Gastroesophageal sphincter (tissue), 4 donors: ENCODE measurements at regions not wholly inside any gene's neighbourhood (a gene's known extent, or its start where the extent isn't known, plus 50 kb on each side); places are given as distances from the start of the nearest gene placed in this dataset.

Experiments used
- ATAC-seq: fragments of 150-250 bp; one replicate; pipeline ENCODE4 v1.9.1; 2016; ENCODE audit warnings: mild to moderate bottlenecking, moderate library complexity
- H3K27ac ChIP-seq, 4 donors: fragments of 200-600 bp; sonication (generic) in 3 of 4; 1 replicate in 3 of 4; 2 replicates in 1 of 4; pipeline ENCODE4 v1.5.1; 2016 to 2019
- H3K27me3 ChIP-seq: fragments of 200-600 bp; sonication (generic); one replicate; pipeline ENCODE4 v1.5.1; 2019
- H3K36me3 ChIP-seq, 2 donors: fragments of 200-600 bp; sonication (generic); one replicate each; pipeline ENCODE4 v1.5.1; 2019; ENCODE audit warnings: control low read depth in 1 of 2
- H3K4me1 ChIP-seq, 3 donors: fragments of 200-600 bp; sonication (generic); 1 replicate in 2 of 3; 2 replicates in 1 of 3; pipeline ENCODE4 v1.5.1; 2016 to 2019; ENCODE audit warnings: control low read depth in 2 of 3
- H3K4me3 ChIP-seq, 2 donors: fragments of 200-600 bp; sonication (generic); one replicate each; pipeline ENCODE4 v1.5.1; 2019; ENCODE audit warnings: mild to moderate bottlenecking in 1 of 2, moderate library complexity in 1 of 2
- H3K9me3 ChIP-seq, 3 donors: fragments of 200-600 bp; sonication (generic); one replicate each; pipeline ENCODE4 v1.5.1; 2017 to 2019; ENCODE audit warnings: control low read depth in 2 of 3
- CTCF ChIP-seq, 4 experiments: fragments of 200-600 bp in 2 of 4; fragments of 450-650 bp in 2 of 4; sonication (generic) in 1 of 4; IDR thresholded peaks; one replicate each; pipeline ENCODE4 v1.5.1; 2017 to 2019; ENCODE audit warnings: antibody characterized with exemption in 4 of 4, mild to moderate bottlenecking in 2 of 4, moderate library complexity in 2 of 4
- EP300 ChIP-seq: sonication (generic); formaldehyde crosslinking; IDR thresholded peaks from one replicate; pipeline ENCODE4 v1.6.1; 2017; ENCODE audit warnings: antibody characterized with exemption, mild to moderate bottlenecking
- POLR2A ChIP-seq, 2 donors: fragments of 450-650 bp; IDR thresholded peaks; one replicate each; pipeline ENCODE4 v1.6.1; 2017; ENCODE audit warnings: antibody characterized with exemption in 2 of 2, mild to moderate bottlenecking in 2 of 2, moderate library complexity in 1 of 2
- POLR2AphosphoS5 ChIP-seq: sonication (generic); formaldehyde crosslinking; IDR thresholded peaks from one replicate; pipeline ENCODE4 v1.6.1; 2017; ENCODE audit warnings: antibody characterized with exemption
- WGBS, 2 donors: methylation state at CpG; one replicate each; pipeline ENCODE4 v1.1.5; 2018; ENCODE audit warnings: low coverage in 1 of 2; 5-methylcytosine and 5-hydroxymethylcytosine counted together

DNA sequence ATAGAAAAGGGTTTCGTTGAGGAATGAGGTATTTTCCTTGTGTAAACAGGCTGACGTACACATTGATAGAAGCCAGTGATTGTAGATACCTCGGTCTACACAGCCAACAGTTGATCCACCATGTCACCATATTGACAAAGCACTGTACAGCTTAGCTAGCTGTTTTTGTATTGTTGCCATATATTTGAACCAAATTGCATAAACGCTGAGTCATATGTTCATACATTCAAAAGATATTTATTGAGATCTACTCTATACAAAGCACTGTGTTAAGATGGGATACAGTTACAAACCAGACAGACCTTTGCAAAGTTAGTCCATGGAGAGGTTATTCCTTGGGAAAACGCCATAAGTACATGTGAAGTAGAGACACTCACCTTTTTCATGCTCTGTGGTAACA lies 132.4 kb upstream of the ATP1B1 start:
- TF ChIP-seq POLR2A (IDR thresholded peaks at IDR 0.05) (no peak), CTCF (IDR thresholded peaks at IDR 0.05) (no peak), POLR2AphosphoS5 (no peak), EP300 (no peak)
- Histone ChIP-seq H3K27me3 (no peaks in the 10 kb centered on the region), H3K36me3 (no peaks in the 10 kb centered on the region), H3K9me3 (no peaks in the 10 kb centered on the region), H3K4me1 (peaks cover 0 to 11% (median 0%) of the 10 kb centered on the region in 3 donors), H3K4me3 (no peak overlapping the region), H3K27ac (no peak overlapping the region)
- no peak for ATAC-seq
- WGBS, 2 donors = 62 to 75% methylated on average over 5 of the region's 5 CpGs

- Histone ChIP-seq H3K4me1 (peaks cover 0 to 11% (median 0%) of the 10 kb centered on the region in 3 donors), H3K27me3 (no peaks in the 10 kb centered on the region)
Measured at GRCh38 chr1:168974611-168975010, 131.9 kb upstream of the ATP1B1 start.

DNA sequence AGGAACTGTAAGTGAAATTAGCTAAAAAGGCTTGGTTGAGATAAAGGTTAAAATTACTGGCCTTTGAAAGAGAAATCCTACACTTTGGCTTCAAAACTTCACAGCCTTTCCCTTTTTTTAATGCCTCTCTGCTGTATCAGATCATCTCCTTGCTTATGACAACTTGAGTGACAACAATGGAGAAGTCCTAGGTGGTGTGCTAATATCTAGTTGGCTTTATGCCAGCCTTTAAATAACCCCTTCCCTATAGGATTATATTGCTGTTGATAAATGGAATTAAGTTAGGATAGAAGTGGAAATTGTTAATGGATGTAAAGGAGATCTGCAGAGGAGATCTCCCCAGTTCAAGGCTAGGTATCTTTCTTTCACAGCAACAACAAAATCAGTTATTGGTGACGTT lies 130.2 kb upstream of the ATP1B1 start:
- WGBS, 2 donors = 89 to 100% methylated on average over 1 of the region's 1 CpG
- Histone ChIP-seq H3K4me1 (peaks cover 0 to 11% (median 0%) of the 10 kb centered on the region in 3 donors), H3K9me3 (no peaks in the 10 kb centered on the region), H3K27ac (no peak overlapping the region), H3K27me3 (no peaks in the 10 kb centered on the region), H3K36me3 (no peaks in the 10 kb centered on the region), H3K4me3 (no peak overlapping the region)
- no peak for ATAC-seq
- TF ChIP-seq POLR2AphosphoS5 (no peak), EP300 (no peak), CTCF (IDR thresholded peaks at IDR 0.05) (no peak), POLR2A (IDR thresholded peaks at IDR 0.05) (no peak)

More at GRCh38 chr1:168974611-168975010, 131.9 kb upstream of the ATP1B1 start:
- H3K27ac ChIP-seq = no peak overlapping the region
- no peak overlapping the region for H3K4me3 ChIP-seq
- ATAC-seq = no peak
- H3K9me3 ChIP-seq = no peaks in the 10 kb centered on the region
- H3K36me3 ChIP-seq = no peaks in the 10 kb centered on the region
- no peak for TF ChIP-seq CTCF (IDR thresholded peaks at IDR 0.05)
- TF ChIP-seq POLR2A (IDR thresholded peaks at IDR 0.05) = no peak
- TF ChIP-seq POLR2AphosphoS5 = no peak
- TF ChIP-seq EP300 = no peak

DNA sequence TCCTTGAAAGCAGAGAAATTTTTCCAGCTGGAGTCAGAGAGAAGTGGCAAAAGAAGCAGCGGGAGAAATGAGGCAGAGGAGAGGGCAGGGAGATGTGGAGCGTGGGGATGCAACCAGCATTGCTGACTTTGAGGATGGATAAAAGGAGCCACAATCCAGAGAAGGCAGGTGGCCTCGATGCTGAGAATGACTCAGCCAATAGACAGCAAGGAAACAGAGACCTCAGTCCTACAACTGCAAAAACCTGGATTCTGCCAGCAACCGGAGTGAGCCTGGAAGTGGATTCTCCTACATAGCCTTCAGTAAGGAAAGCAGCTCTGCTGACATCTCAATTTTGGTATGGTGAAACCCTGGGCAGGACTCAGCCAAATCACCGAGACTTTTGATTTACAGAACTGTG lies 128.9 kb upstream of the ATP1B1 start:
- TF ChIP-seq POLR2AphosphoS5 (no peak), CTCF (IDR thresholded peaks at IDR 0.05) (no peak), POLR2A (IDR thresholded peaks at IDR 0.05) (no peak), EP300 (no peak)
- ATAC-seq = no peak
- Histone ChIP-seq H3K36me3 (no peaks in the 10 kb centered on the region), H3K27ac (no peak overlapping the region), H3K4me1 (peaks cover 0 to 9% (median 0%) of the 10 kb centered on the region in 3 donors), H3K9me3 (no peaks in the 10 kb centered on the region), H3K4me3 (no peak overlapping the region), H3K27me3 (no peaks in the 10 kb centered on the region)
- 66 to 76% methylated on average over 5 of the region's 5 CpGs for WGBS, 2 donors

- Histone ChIP-seq H3K4me3 (no peak overlapping the region), H3K4me1 (no peaks in the 10 kb centered on the region), H3K27me3 (no peaks in the 10 kb centered on the region), H3K27ac (no peak overlapping the region), H3K9me3 (no peaks in the 10 kb centered on the region), H3K36me3 (no peaks in the 10 kb centered on the region)
- TF ChIP-seq CTCF (IDR thresholded peaks at IDR 0.05) (no peak), POLR2AphosphoS5 (no peak), POLR2A (IDR thresholded peaks at IDR 0.05) (no peak), EP300 (no peak)
- no peak for ATAC-seq
- WGBS, 2 donors = 45 to 85% methylated on average over 4 of the region's 4 CpGs
Measured at GRCh38 chr1:168979276-168979675, 127.2 kb upstream of the ATP1B1 start.
